ENCODE measurements at regions not wholly inside any gene's neighbourhood (a gene's known extent, or its start where the extent isn't known, plus 50 kb on each side); places are given as distances from the start of the nearest gene placed in this dataset.

DNA sequence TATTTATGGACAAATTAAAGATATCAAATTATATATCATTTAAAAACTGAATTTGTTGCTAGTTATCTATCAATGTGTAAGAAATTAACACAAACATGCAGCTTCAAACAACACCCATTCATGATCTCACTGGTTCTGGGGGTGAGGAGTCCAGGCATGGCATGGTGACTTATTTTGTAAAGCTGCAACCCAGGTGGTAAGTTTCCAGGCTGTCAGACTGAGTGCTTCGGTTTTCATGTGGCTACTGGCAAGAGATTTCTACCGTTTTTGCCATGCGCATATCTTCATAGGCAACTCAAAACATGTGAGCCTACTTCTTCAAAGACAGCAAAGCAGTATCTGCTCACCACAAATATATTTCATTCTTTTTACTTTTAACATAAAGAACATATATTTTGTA lies 364.3 kb upstream of the BCHE start:
- TF ChIP-seq GABPA (IDR thresholded peaks at IDR 0.05; ENCODE audit: low read depth) (no peak), NFIC (IDR thresholded peaks at IDR 0.05; ENCODE audit: borderline replicate concordance) (no peak), EP300 (IDR thresholded peaks at IDR 0.05; ENCODE audit: borderline replicate concordance in 1 of 2, low read depth in 1 of 2, low read length in 1 of 2) (no peak)
